ENCODE measurements at regions not wholly inside any gene's neighbourhood (a gene's known extent, or its start where the extent isn't known, plus 50 kb on each side); places are given as distances from the start of the nearest gene placed in this dataset.

- Histone ChIP-seq H3K36me3 (ENCODE audit: control insufficient read depth in 2 of 2, insufficient read depth in 2 of 2, low read length in 1 of 2) (no peaks in the 10 kb centered on the region), H3K4me3 (ENCODE audit: low read depth in 1 of 2, low read length in 2 of 2) (no peak overlapping the region), H3K27ac (ENCODE audit: low read depth in 2 of 2, low read length in 1 of 2) (no peak overlapping the region), H3K4me1 (ENCODE audit: control insufficient read depth in 2 of 2, insufficient read depth in 2 of 2, low read length in 1 of 2) (no peaks in the 10 kb centered on the region), H3K9me3 (ENCODE audit: control insufficient read depth in 2 of 2, insufficient read depth in 1 of 2, low read depth in 1 of 2, low read length in 1 of 2) (no peaks in the 10 kb centered on the region), H3K27me3 (ENCODE audit: control insufficient read depth in 1 of 2, insufficient read depth in 2 of 2, low read length in 2 of 2) (no peaks in the 10 kb centered on the region)
- 90 to 92% methylated on average over 7 of the region's 7 CpGs for WGBS, 2 donors
Measured at GRCh38 chr9:38301376-38302106, 91.0 kb upstream of the ALDH1B1 start.

GRCh38 chr9:38299856-38300255 lies 92.6 kb upstream of the ALDH1B1 start:
- Histone ChIP-seq H3K4me1 (ENCODE audit: control insufficient read depth in 2 of 2, insufficient read depth in 2 of 2, low read length in 1 of 2) (no peaks in the 10 kb centered on the region), H3K27me3 (ENCODE audit: control insufficient read depth in 1 of 2, insufficient read depth in 2 of 2, low read length in 2 of 2) (no peaks in the 10 kb centered on the region), H3K9me3 (ENCODE audit: control insufficient read depth in 2 of 2, insufficient read depth in 1 of 2, low read depth in 1 of 2, low read length in 1 of 2) (no peaks in the 10 kb centered on the region), H3K27ac (ENCODE audit: low read depth in 2 of 2, low read length in 1 of 2) (no peak overlapping the region), H3K4me3 (ENCODE audit: low read depth in 1 of 2, low read length in 2 of 2) (no peak overlapping the region), H3K36me3 (ENCODE audit: control insufficient read depth in 2 of 2, insufficient read depth in 2 of 2, low read length in 1 of 2) (no peaks in the 10 kb centered on the region)
- 27 to 40% methylated on average over 3 of the region's 3 CpGs for WGBS, 2 donors

DNA sequence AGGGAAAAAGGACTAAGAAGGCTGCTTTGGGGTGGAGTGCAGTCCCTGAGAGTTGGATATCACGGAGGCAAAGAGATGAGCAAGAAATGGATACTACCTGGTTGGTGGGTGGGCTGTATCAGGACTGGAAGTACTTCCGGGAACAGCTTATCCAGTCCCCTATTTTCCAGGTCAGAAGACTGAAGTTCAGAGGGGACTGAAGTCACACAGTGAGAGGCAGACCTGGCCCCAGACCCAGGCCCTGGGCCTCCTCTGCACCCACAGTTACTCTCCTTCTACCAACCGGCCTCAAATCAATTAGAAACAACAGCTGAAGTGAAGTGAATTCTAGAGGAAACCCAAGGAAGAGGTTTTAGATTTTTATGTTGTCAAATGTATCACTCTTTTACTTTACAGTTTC lies 93.6 kb upstream of the ALDH1B1 start:
- WGBS, 2 donors: 80 to 82% methylated on average over 3 of the region's 3 CpGs
- H3K4me3 ChIP-seq (ENCODE audit: low read depth in 1 of 2, low read length in 2 of 2): no peak overlapping the region
- H3K36me3 ChIP-seq (ENCODE audit: control insufficient read depth in 2 of 2, insufficient read depth in 2 of 2, low read length in 1 of 2): no peaks in the 10 kb centered on the region
- H3K27ac ChIP-seq (ENCODE audit: low read depth in 2 of 2, low read length in 1 of 2): no peak overlapping the region
- H3K4me1 ChIP-seq (ENCODE audit: control insufficient read depth in 2 of 2, insufficient read depth in 2 of 2, low read length in 1 of 2): no peaks in the 10 kb centered on the region
- no peaks in the 10 kb centered on the region for H3K27me3 ChIP-seq (ENCODE audit: control insufficient read depth in 1 of 2, insufficient read depth in 2 of 2, low read length in 2 of 2)
- no peaks in the 10 kb centered on the region for H3K9me3 ChIP-seq (ENCODE audit: control insufficient read depth in 2 of 2, insufficient read depth in 1 of 2, low read depth in 1 of 2, low read length in 1 of 2)

- no peaks in the 10 kb centered on the region for H3K4me1 ChIP-seq (ENCODE audit: control insufficient read depth in 2 of 2, insufficient read depth in 2 of 2, low read length in 1 of 2)
- 33 to 55% methylated on average over 6 of the region's 6 CpGs for WGBS, 2 donors
- H3K9me3 ChIP-seq (ENCODE audit: control insufficient read depth in 2 of 2, insufficient read depth in 1 of 2, low read depth in 1 of 2, low read length in 1 of 2): no peaks in the 10 kb centered on the region
- H3K4me3 ChIP-seq (ENCODE audit: low read depth in 1 of 2, low read length in 2 of 2): no peak overlapping the region
- no peak overlapping the region for H3K27ac ChIP-seq (ENCODE audit: low read depth in 2 of 2, low read length in 1 of 2)
- no peaks in the 10 kb centered on the region for H3K27me3 ChIP-seq (ENCODE audit: control insufficient read depth in 1 of 2, insufficient read depth in 2 of 2, low read length in 2 of 2)
- no peaks in the 10 kb centered on the region for H3K36me3 ChIP-seq (ENCODE audit: control insufficient read depth in 2 of 2, insufficient read depth in 2 of 2, low read length in 1 of 2)
Measured at GRCh38 chr9:38298503-38298902, 94.0 kb upstream of the ALDH1B1 start.

DNA sequence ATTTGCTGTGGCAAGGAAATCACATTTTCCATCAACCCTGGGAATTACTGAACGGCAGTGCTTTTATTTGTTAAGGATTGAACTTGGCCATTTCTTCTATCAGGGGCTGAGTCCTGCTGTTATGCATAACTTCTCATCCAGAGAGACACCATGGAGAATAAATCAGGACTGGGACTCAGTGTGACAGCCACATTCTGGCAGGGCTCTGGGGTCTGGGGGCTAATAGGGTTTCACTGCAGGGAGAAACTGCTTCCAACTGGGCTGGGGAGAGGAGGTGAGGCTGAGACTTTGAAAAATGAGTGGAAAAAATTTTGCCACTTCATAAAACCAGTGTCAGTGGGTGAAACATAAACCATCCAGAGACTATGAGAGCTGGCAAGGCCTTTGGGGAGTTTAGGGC lies 95.7 kb upstream of the ALDH1B1 start:
- Histone ChIP-seq H3K9me3 (ENCODE audit: control insufficient read depth in 2 of 2, insufficient read depth in 1 of 2, low read depth in 1 of 2, low read length in 1 of 2) (no peaks in the 10 kb centered on the region), H3K27me3 (ENCODE audit: control insufficient read depth in 1 of 2, insufficient read depth in 2 of 2, low read length in 2 of 2) (no peaks in the 10 kb centered on the region), H3K4me3 (ENCODE audit: low read depth in 1 of 2, low read length in 2 of 2) (no peak overlapping the region), H3K36me3 (ENCODE audit: control insufficient read depth in 2 of 2, insufficient read depth in 2 of 2, low read length in 1 of 2) (no peaks in the 10 kb centered on the region), H3K27ac (ENCODE audit: low read depth in 2 of 2, low read length in 1 of 2) (no peak overlapping the region), H3K4me1 (ENCODE audit: control insufficient read depth in 2 of 2, insufficient read depth in 2 of 2, low read length in 1 of 2) (peaks cover 0 to 2% of the 10 kb centered on the region in 2 donors)
- 81 to 84% methylated on average over 1 of the region's 1 CpG for WGBS, 2 donors

DNA sequence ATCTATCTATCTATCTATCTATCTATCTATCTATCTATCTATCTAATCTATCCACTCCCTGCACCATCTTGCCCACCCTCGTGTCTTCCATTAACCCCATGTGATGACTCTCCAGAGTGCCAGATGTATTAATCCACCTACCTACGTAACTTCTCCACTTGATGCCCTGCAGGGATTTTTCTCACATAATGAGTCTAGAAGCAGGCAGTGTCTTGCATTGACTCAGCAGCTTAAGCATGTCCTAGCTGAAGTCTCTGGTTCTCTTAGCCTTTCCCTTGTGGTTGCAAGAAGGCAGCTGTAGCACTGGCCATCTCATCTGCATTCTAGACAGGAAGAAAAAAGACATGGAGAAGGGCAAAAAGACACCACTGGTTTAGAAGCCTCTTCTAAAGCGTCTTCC lies 96.7 kb upstream of the ALDH1B1 start:
- WGBS, 2 donors: 60 to 64% methylated on average over 3 of the region's 3 CpGs
- no peak overlapping the region for H3K27ac ChIP-seq (ENCODE audit: low read depth in 2 of 2, low read length in 1 of 2)
- peaks cover 0 to 2% of the 10 kb centered on the region in 2 donors for H3K4me1 ChIP-seq (ENCODE audit: control insufficient read depth in 2 of 2, insufficient read depth in 2 of 2, low read length in 1 of 2)
- no peaks in the 10 kb centered on the region for H3K27me3 ChIP-seq (ENCODE audit: control insufficient read depth in 1 of 2, insufficient read depth in 2 of 2, low read length in 2 of 2)
- no peaks in the 10 kb centered on the region for H3K36me3 ChIP-seq (ENCODE audit: control insufficient read depth in 2 of 2, insufficient read depth in 2 of 2, low read length in 1 of 2)
- H3K9me3 ChIP-seq (ENCODE audit: control insufficient read depth in 2 of 2, insufficient read depth in 1 of 2, low read depth in 1 of 2, low read length in 1 of 2): peaks cover 0 to 3% of the 10 kb centered on the region in 2 donors
- no peak overlapping the region for H3K4me3 ChIP-seq (ENCODE audit: low read depth in 1 of 2, low read length in 2 of 2)

DNA sequence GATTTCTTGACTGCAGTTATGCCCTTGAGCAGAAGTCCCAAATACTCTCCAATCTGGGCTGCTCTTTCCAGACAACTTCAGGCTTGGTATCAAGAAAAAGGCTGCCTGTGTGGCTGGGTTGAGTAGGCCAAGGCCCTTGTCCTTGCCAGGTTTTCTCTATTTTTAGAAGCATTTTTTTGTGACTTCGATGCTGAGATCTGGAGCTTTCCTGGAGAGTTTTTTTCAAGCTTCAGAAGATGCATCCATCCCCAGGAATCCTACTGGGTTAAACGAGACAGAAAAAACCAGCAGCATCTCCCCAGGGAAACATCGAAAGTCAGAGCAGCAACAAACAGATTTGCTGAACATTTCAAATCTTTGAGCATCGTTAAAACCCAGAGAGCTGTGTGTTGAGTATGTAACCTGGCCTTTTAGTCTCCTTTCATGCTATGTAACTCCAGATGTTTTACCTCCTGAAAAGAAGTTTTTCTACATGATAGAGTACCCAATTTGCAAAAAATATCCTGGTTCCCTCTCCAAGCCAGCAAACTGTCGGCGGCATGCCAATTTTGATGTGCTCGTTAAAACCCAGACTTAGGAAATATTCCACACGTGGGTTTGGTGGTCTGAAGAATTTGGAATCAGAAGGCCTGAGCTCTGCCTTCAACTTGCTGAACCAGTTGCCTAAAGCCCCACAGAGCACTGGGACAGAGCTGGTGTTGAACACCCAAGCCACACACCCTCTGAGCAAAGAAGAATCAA lies 98.1 kb upstream of the ALDH1B1 start:
- Histone ChIP-seq H3K9me3 (ENCODE audit: control insufficient read depth in 2 of 2, insufficient read depth in 1 of 2, low read depth in 1 of 2, low read length in 1 of 2) (peaks cover 0 to 3% of the 10 kb centered on the region in 2 donors), H3K36me3 (ENCODE audit: control insufficient read depth in 2 of 2, insufficient read depth in 2 of 2, low read length in 1 of 2) (no peaks in the 10 kb centered on the region), H3K27me3 (ENCODE audit: control insufficient read depth in 1 of 2, insufficient read depth in 2 of 2, low read length in 2 of 2) (no peaks in the 10 kb centered on the region), H3K27ac (ENCODE audit: low read depth in 2 of 2, low read length in 1 of 2) (no peak overlapping the region), H3K4me3 (ENCODE audit: low read depth in 1 of 2, low read length in 2 of 2) (no peak overlapping the region), H3K4me1 (ENCODE audit: control insufficient read depth in 2 of 2, insufficient read depth in 2 of 2, low read length in 1 of 2) (peaks cover 0 to 2% of the 10 kb centered on the region in 2 donors)
- 53 to 65% methylated on average over 8 of the region's 8 CpGs for WGBS, 2 donors

DNA sequence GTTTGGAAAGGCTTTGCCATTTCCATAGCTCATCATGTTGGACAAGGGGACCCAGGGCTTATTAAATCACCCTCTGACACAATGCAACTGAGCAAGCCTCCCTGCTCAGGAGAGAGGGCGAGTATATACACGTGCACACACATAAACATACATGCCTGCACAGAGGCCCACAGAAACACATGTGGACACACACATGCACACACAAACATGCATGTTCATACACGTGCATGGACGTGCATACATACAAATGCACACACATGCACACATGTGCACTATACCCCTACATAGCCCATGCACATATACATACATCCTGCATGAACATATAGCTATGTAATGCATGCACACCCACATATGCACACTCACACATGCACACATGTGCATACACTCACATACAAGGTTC lies 99.5 kb upstream of the ALDH1B1 start:
- H3K27me3 ChIP-seq (ENCODE audit: control insufficient read depth in 1 of 2, insufficient read depth in 2 of 2, low read length in 2 of 2): no peaks in the 10 kb centered on the region
- H3K27ac ChIP-seq (ENCODE audit: low read depth in 2 of 2, low read length in 1 of 2): no peak overlapping the region
- H3K4me1 ChIP-seq (ENCODE audit: control insufficient read depth in 2 of 2, insufficient read depth in 2 of 2, low read length in 1 of 2): peaks cover 0 to 2% of the 10 kb centered on the region in 2 donors
- H3K4me3 ChIP-seq (ENCODE audit: low read depth in 1 of 2, low read length in 2 of 2): no peak overlapping the region
- 79% methylated on average over 4 of the region's 4 CpGs for WGBS, 2 donors
- H3K36me3 ChIP-seq (ENCODE audit: control insufficient read depth in 2 of 2, insufficient read depth in 2 of 2, low read length in 1 of 2): no peaks in the 10 kb centered on the region
- H3K9me3 ChIP-seq (ENCODE audit: control insufficient read depth in 2 of 2, insufficient read depth in 1 of 2, low read depth in 1 of 2, low read length in 1 of 2): peaks cover 0 to 3% of the 10 kb centered on the region in 2 donors

- Histone ChIP-seq H3K4me1 (ENCODE audit: control insufficient read depth in 2 of 2, insufficient read depth in 2 of 2, low read length in 1 of 2) (peaks cover 0 to 2% of the 10 kb centered on the region in 2 donors), H3K36me3 (ENCODE audit: control insufficient read depth in 2 of 2, insufficient read depth in 2 of 2, low read length in 1 of 2) (no peaks in the 10 kb centered on the region), H3K27me3 (ENCODE audit: control insufficient read depth in 1 of 2, insufficient read depth in 2 of 2, low read length in 2 of 2) (no peaks in the 10 kb centered on the region), H3K9me3 (ENCODE audit: control insufficient read depth in 2 of 2, insufficient read depth in 1 of 2, low read depth in 1 of 2, low read length in 1 of 2) (peaks cover 0 to 3% of the 10 kb centered on the region in 2 donors), H3K27ac (ENCODE audit: low read depth in 2 of 2, low read length in 1 of 2) (no peak overlapping the region), H3K4me3 (ENCODE audit: low read depth in 1 of 2, low read length in 2 of 2) (no peak overlapping the region)
- WGBS, 2 donors: 83 to 84% methylated on average over 5 of the region's 5 CpGs
Measured at GRCh38 chr9:38292480-38292879, 100.0 kb upstream of the ALDH1B1 start.

DNA sequence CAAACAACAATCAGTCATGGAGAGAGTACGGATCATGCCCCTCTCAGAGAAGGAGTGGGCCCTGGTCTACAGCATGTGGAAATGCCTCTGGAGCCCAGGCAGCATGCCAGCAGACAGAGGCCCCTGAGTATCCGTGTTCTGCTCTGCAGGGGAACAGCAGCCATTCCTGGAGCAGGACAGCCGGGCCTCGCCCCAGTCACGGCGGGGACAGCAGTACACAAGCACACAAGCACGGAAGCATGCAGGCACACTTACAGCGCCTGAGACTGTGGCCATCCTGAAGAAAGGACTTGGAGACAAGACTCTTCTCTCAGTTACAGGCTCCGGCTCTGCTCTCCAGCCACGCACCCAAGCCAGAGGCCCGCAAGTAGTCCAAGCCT lies 102.6 kb upstream of the ALDH1B1 start:
- Histone ChIP-seq H3K9me3 (ENCODE audit: control insufficient read depth in 2 of 2, insufficient read depth in 1 of 2, low read depth in 1 of 2, low read length in 1 of 2) (peaks cover 0 to 3% of the 10 kb centered on the region in 2 donors), H3K4me3 (ENCODE audit: low read depth in 1 of 2, low read length in 2 of 2) (no peak overlapping the region), H3K27ac (ENCODE audit: low read depth in 2 of 2, low read length in 1 of 2) (no peak overlapping the region), H3K27me3 (ENCODE audit: control insufficient read depth in 1 of 2, insufficient read depth in 2 of 2, low read length in 2 of 2) (no peaks in the 10 kb centered on the region), H3K36me3 (ENCODE audit: control insufficient read depth in 2 of 2, insufficient read depth in 2 of 2, low read length in 1 of 2) (no peaks in the 10 kb centered on the region), H3K4me1 (ENCODE audit: control insufficient read depth in 2 of 2, insufficient read depth in 2 of 2, low read length in 1 of 2) (peaks cover 0 to 2% of the 10 kb centered on the region in 2 donors)
- WGBS, 2 donors: 89% methylated on average over 11 of the region's 11 CpGs

Data from esophagus (tissue), 2 donors.